GOT3 (cell line): ENCODE measurements at regions not wholly inside any gene's neighbourhood (a gene's known extent, or its start where the extent isn't known, plus 50 kb on each side); places are given as distances from the start of the nearest gene placed in this dataset.

Experiments used
- DNase-seq: peaks from one replicate; lab custom pipeline; 2025; ENCODE audit warnings: mixed read lengths; lab: John Stamatoyannopoulos, UW

GRCh38 chr4:15374656-15375055 lies 53.2 kb upstream of the C1QTNF7 start:
- DNase-seq, result no peak

- DNase-seq, result no peak
Measured at GRCh38 chr4:15375667-15376066, 52.2 kb upstream of the C1QTNF7 start.

DNA sequence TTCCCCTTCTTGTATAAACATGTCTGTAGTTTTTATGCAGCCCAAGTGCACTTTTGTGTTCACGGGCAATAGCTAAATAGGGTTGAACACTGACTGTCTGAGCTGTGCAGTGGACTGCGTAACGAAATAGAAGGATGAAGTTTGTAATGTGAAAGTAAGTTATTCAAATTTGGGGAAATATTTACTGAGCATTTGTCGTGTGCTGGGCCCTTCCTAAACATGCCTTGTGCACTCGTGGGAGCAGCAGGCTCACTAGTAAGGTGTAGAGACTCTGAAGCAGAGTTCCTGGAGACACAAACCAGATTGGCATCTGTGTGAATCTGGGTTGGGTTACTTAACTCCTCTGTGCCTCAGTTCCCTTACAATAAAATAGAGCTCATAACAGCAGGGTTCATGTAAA lies 51.7 kb upstream of the C1QTNF7 start:
- no peak for DNase-seq

- DNase-seq, result no peak
Measured at GRCh38 chr4:15376594-15376993, 51.2 kb upstream of the C1QTNF7 start.
